Vagina (tissue), 2 donors: ENCODE measurements at regions not wholly inside any gene's neighbourhood (a gene's known extent, or its start where the extent isn't known, plus 50 kb on each side); places are given as distances from the start of the nearest gene placed in this dataset.

Source experiments
- DNase-seq, 2 donors: peaks; one replicate each; pipeline ENCODE4 v3.0.0-alpha.2; 2017; ENCODE audit errors: extremely low spot score in 2 of 2
- H3K27ac ChIP-seq: fragments of 200-600 bp; sonication (generic); one replicate; pipeline ENCODE4 v1.5.1; 2019
- H3K27me3 ChIP-seq: fragments of 200-600 bp; sonication (generic); one replicate; pipeline ENCODE4 v1.5.1; 2019
- H3K36me3 ChIP-seq, 2 donors: fragments of 200-600 bp; sonication (generic); one replicate each; pipeline ENCODE4 v1.5.1; 2017 to 2019
- H3K4me1 ChIP-seq: fragments of 200-600 bp; sonication (generic); one replicate; pipeline ENCODE4 v1.5.1; 2019
- H3K4me3 ChIP-seq, 2 donors: fragments of 200-600 bp; sonication (generic); 1 replicate in 1 of 2; 2 replicates in 1 of 2; pipeline ENCODE4 v1.5.1; 2016 to 2019
- H3K9me3 ChIP-seq: fragments of 200-600 bp; sonication (generic); one replicate; pipeline ENCODE4 v1.5.1; 2019
- POLR2A ChIP-seq, 2 donors: fragments of 450-650 bp; IDR thresholded peaks; one replicate each; pipeline ENCODE4 v1.6.1; 2017; ENCODE audit warnings: antibody characterized with exemption in 2 of 2, mild to moderate bottlenecking in 2 of 2, moderate library complexity in 2 of 2
- POLR2AphosphoS5 ChIP-seq, 2 donors: sonication (generic); formaldehyde crosslinking; IDR thresholded peaks; one replicate each; pipeline ENCODE4 v1.9.0; 2017; ENCODE audit warnings: antibody characterized with exemption in 2 of 2, mild to moderate bottlenecking in 2 of 2, low read depth in 1 of 2; ENCODE audit not compliant: insufficient read depth in 1 of 2
- intact Hi-C: fragments of 100-400 bp; cut with DNase I; formaldehyde crosslinking; loops from one replicate; pipeline ENCODE4 v1.15.1; 2023
- TF ChIP-seq, protein P1 (sequence below), 3 experiments: fragments of 450-650 bp in 2 of 3; fragments of 200-600 bp in 1 of 3; sonication (generic) in 1 of 3; IDR thresholded peaks; one replicate each; pipeline ENCODE4 v1.5.1; 2017 to 2019; ENCODE audit warnings: antibody characterized with exemption in 3 of 3, mild to moderate bottlenecking in 2 of 3, moderate library complexity in 2 of 3

DNA sequence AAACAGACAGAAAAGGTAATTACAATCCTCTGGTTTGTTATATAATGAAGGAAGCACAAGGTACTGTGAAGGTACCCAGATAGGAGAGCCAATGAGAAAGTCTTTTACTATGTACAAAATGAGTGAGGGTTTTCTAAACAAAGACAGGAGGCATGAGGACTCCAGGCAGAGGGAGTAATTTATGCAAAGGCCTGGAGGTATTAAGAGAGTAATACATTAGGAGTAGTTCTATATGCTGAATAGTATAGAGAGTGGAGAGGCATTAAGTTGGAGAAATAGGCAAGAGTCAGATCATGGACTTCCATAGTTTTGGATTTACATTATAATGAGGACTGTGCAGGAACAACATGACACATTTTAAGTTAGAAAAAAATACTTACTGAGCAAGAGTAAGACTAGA is 216.0 kb downstream of the SCG2 start:
- Histone ChIP-seq H3K27ac (no peak overlapping the region), H3K9me3 (no peaks in the 10 kb centered on the region), H3K27me3 (no peaks in the 10 kb centered on the region), H3K4me3 (no peak overlapping the region), H3K4me1 (no peaks in the 10 kb centered on the region), H3K36me3 (no peaks in the 10 kb centered on the region)
- TF ChIP-seq POLR2AphosphoS5 (IDR thresholded peaks at IDR 0.05; ENCODE audit: insufficient read depth in 1 of 2, low read depth in 1 of 2) = no peak
- intact Hi-C loops = no loop called here
- no peak for DNase-seq

- Histone ChIP-seq H3K4me3 (no peak overlapping the region), H3K27ac (no peak overlapping the region), H3K9me3 (no peaks in the 10 kb centered on the region), H3K27me3 (no peaks in the 10 kb centered on the region), H3K36me3 (no peaks in the 10 kb centered on the region), H3K4me1 (no peaks in the 10 kb centered on the region)
- TF ChIP-seq POLR2AphosphoS5 (IDR thresholded peaks at IDR 0.05; ENCODE audit: insufficient read depth in 1 of 2, low read depth in 1 of 2) (no peak), POLR2A (IDR thresholded peaks at IDR 0.05) (no peak)
- TF ChIP-seq, protein P1, sequence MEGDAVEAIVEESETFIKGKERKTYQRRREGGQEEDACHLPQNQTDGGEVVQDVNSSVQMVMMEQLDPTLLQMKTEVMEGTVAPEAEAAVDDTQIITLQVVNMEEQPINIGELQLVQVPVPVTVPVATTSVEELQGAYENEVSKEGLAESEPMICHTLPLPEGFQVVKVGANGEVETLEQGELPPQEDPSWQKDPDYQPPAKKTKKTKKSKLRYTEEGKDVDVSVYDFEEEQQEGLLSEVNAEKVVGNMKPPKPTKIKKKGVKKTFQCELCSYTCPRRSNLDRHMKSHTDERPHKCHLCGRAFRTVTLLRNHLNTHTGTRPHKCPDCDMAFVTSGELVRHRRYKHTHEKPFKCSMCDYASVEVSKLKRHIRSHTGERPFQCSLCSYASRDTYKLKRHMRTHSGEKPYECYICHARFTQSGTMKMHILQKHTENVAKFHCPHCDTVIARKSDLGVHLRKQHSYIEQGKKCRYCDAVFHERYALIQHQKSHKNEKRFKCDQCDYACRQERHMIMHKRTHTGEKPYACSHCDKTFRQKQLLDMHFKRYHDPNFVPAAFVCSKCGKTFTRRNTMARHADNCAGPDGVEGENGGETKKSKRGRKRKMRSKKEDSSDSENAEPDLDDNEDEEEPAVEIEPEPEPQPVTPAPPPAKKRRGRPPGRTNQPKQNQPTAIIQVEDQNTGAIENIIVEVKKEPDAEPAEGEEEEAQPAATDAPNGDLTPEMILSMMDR (IDR thresholded peaks at IDR 0.05) = no peak
- DNase-seq = no peak
- intact Hi-C loops = no loop called here
Observed at GRCh38 chr2:223386984-223387383, 215.2 kb downstream of the SCG2 start.

- no peak overlapping the region for H3K4me3 ChIP-seq
- no peak overlapping the region for H3K27ac ChIP-seq
- intact Hi-C loops = no loop called here
- TF ChIP-seq POLR2A (IDR thresholded peaks at IDR 0.05) = no peak
- TF ChIP-seq, protein P1 (IDR thresholded peaks at IDR 0.05) = no peak
- TF ChIP-seq POLR2AphosphoS5 (IDR thresholded peaks at IDR 0.05; ENCODE audit: insufficient read depth in 1 of 2, low read depth in 1 of 2) = no peak
- H3K4me1 ChIP-seq = no peaks in the 10 kb centered on the region
- DNase-seq = no peak
- H3K9me3 ChIP-seq = no peaks in the 10 kb centered on the region
- H3K27me3 ChIP-seq = no peaks in the 10 kb centered on the region
- no peaks in the 10 kb centered on the region for H3K36me3 ChIP-seq
Observed at GRCh38 chr2:223389624-223390023, 212.5 kb downstream of the SCG2 start.

DNA sequence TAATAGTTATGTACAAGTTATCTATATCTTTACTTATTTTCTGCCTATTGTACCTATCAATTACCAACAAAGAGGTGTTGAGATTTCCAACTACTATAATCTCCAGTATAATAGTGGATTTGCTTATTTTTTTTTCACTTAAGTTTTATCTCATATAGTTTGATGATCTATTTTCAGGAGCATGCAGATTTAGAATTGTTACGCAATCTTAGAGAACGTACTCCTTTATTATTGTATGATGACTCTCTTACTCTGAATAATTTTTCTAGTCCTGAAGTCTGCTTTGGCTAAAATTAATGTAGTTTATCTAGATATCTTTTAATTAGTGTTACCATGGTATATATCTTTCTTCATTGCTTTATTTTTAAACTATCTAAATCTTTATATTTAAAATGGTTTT is 205.2 kb downstream of the SCG2 start:
- no peak overlapping the region for H3K4me3 ChIP-seq
- TF ChIP-seq POLR2AphosphoS5 (IDR thresholded peaks at IDR 0.05; ENCODE audit: insufficient read depth in 1 of 2, low read depth in 1 of 2) = no peak
- TF ChIP-seq, protein P1 (IDR thresholded peaks at IDR 0.05) = no peak
- TF ChIP-seq POLR2A (IDR thresholded peaks at IDR 0.05) = no peak
- no peaks in the 10 kb centered on the region for H3K9me3 ChIP-seq
- no peak for DNase-seq
- intact Hi-C loops = no loop called here
- H3K36me3 ChIP-seq = no peaks in the 10 kb centered on the region
- H3K4me1 ChIP-seq = no peaks in the 10 kb centered on the region
- no peak overlapping the region for H3K27ac ChIP-seq
- no peaks in the 10 kb centered on the region for H3K27me3 ChIP-seq

DNA sequence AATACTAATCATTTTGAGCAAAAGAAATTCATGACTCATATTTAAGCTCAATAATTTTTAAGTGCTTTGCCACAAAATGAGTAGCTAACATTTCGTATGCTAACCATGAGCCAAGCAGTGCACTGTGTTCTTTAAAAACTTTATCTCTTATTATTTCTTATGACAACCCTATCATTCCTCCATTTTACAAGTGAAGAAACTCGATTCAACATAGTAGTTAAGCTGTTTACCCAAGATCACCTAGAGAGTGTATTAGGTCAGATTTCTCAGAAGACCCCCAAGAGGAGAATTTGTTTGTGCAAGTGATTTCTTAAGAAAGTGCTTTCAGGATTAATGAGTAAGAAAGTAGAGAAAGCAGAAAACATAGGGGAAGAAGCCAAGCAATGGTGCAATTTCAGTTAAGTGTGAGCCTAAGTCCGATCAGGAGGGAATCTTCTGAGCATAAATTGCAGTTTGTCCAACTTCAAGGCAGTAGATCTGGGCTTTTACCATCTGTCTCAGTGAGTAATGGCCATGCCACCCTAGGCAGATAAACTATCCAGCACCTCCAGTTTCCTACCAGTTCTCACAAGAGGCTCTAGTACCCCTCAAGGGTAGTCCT is 202.7 kb downstream of the SCG2 start:
- Histone ChIP-seq H3K27ac (no peak overlapping the region), H3K36me3 (no peaks in the 10 kb centered on the region), H3K4me1 (no peaks in the 10 kb centered on the region), H3K4me3 (no peak overlapping the region), H3K9me3 (no peaks in the 10 kb centered on the region), H3K27me3 (no peaks in the 10 kb centered on the region)
- TF ChIP-seq POLR2A (IDR thresholded peaks at IDR 0.05) (no peak), POLR2AphosphoS5 (IDR thresholded peaks at IDR 0.05; ENCODE audit: insufficient read depth in 1 of 2, low read depth in 1 of 2) (no peak)
- TF ChIP-seq, protein P1 (IDR thresholded peaks at IDR 0.05) = no peak
- DNase-seq = no peak
- intact Hi-C loops = no loop called here
